ENCODE measurements at regions not wholly inside any gene's neighbourhood (a gene's known extent, or its start where the extent isn't known, plus 50 kb on each side); places are given as distances from the start of the nearest gene placed in this dataset.
"Not testable (repeated sequence)": the region's sequence is repeated elsewhere in the genome, so short reads cannot be mapped to it uniquely, and the experiment has no call there.

DNA sequence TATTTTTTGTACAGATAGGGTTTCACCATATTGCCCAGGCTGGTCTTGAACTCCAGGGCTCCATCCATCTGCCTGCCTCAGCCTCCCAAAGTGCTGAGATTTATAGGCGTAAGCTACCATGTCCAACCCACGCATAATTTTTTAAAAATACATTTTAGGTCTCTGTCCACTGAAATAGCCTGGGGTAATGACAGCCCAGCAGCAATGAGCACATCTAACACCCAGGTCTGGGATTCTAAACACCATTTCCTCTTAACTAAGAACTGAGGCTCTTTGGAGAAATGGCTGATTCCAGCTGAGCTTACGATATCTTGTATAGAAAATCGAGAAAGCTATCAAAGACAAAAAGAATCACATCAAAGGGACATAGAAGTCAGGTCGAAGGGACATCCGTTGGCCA is 245.3 kb downstream of the PARN start:
- no peak for DNase-seq

DNA sequence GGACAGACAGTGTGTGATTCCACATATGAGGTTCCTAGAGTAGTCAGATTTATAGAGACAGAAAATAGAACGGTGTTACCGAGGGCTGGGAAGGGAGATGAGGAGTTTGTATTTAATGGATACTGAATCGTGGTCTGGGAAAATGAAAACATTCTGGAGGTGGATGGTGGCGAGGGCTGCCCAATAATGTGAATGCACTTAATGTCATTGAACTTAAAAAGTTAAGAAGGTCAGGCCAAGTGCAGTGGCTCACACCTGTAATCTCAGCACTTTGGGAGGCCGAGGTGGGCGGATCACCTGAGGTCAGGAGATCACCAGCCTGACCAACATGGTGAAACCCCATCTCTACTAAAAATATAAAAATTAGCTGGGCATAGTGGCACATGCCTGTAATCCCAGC is 246.2 kb downstream of the PARN start:
- not testable (repeated sequence) for DNase-seq

DNA sequence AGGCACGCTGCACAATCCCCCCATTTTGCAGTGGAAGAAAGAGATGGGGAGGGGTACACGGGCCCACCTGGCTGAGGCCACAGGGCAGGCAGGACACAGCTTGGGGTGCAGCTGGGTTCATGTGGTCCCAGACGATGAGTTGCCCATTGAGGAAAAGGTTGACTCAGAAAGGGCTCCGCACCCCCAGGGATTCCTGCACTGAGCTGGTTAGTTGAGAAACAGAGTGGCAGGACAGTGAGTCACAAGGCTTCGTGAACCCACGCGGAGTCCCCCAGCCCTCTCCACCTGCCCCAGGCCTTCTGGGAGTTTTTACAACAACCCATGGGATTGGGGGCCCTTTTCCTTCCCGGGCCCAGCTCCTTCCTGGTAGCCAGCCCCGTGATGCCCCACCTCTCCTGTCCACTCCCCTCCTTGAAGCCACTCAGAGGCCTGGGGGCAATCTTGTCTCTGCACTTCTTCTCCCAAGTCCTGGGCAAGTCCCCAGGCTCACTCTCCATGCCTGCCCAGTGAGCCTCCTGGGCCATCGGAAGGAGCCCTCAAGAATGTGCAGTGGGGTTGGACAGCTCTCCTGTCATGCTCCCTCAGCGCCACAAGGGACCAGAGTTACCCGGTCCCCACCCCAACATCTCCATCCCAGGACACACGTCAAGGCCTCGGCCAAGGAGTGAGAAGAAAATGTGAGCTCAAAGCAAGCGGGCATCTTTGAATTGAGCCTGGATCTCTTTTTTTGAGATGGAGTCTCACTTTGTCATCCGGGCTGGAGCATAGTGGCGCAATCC is 251.2 kb downstream of the PARN start:
- DNase-seq, result no peak

DNA sequence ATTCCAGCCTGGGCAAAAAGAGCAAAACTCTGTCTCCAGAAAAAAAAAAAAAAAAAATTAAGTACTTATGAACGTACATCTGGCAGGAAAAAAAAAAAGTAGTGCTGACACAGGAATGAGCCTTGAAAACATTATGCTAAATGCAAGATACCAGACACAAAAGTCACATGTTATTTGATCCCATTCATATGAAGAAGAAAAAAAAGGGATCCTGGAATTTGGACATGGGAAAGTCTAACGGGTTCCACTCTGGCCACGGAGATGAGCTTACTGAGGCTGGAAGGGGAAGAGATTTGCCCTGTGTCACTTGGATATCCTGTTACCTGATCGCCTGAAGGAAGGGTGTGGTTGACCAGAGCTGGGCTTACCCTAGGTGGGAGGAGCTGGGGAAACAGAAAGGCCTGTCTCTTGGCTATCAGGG is 251.9 kb downstream of the PARN start:
- peak; percentile 21 for DNase-seq

DNA sequence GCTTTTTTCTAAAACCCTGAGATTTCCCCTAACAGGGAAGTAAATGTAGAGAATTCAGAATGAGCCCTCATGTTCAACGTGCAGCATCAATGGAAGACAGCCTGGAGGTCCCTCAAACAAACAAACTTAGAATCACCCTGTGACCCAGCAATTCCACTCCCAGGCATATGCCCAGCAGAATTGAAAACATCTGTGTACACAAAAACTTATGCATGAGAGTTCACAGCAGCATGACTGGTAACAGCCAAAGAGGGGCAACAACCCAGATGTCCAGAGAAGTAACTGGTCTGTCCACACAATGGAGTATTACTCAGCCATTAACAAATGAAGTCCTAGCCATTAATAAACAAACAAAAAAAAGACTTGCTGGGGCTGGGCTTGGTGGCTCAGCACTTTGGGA is 252.7 kb downstream of the PARN start:
- DNase-seq, result no peak

DNA sequence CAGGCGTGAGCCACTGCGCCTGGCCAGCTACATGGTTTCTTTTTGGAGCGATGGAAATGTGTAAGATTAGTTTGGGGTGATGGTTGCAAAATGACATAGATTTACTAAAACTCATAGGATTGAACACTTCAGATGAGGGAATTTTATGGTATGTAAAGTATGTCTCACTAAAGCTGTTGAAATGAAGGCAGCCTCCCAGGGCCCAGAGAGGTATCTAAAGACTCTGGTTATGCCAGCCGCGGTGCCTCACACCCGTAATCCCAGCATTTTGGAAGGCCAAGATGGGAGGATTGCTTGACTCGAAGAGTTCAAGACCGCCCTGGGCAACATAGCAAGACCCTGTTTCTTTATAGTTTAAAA is 254.9 kb downstream of the PARN start:
- no peak for DNase-seq

DNA sequence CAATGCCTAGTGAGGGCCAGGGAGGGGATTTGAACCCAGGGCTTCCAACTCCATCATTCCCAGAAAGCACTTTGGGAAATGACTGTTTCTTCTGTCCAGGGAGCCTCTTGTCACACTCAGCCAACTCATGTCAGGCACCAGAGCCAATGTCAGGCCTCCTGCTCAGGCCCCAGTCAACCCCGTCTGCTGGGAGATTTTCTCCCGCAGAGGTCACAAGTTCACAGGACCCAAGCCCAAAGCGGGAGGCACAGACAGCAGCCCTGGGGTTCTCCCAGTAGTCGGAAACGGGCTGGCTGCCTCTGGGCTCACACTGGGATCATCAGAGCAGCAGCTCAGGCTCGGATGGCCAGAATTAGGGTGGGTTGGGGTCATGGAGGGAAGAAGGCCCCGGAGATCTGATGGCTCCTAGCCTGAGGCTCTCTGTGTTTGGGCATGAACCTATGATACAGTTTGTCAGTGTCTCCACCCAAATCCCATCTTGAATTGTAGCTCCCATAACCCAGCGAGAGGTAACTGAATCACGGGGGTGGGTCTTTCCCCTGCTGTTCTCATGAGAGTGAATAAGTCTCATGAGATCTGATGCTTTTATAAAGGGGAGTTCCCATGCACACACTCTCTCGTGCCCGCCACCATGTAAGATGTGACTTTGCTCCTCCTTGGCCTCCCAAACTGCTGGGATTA is 255.5 kb downstream of the PARN start:
- no peak for DNase-seq

DNA sequence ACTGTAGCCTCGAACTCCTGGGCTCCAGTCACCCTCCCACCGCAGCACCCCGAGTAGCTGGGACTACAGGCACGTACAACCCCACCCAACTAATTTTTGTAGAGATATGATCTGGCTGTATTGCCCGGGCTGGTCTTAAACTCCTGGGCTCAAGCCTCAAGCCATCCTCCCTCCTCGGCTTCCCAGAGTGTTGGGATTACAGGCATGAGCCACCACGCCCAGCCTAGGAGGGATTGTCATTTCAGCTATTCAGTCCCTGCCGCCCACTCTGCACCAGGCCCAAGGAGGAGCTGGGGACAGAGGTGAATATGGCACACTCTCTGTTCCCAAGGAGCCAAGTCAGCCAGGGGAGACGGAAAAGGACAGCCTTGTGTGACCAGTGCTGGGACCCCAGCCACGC is 256.2 kb downstream of the PARN start:
- DNase-seq, result no peak

DNA sequence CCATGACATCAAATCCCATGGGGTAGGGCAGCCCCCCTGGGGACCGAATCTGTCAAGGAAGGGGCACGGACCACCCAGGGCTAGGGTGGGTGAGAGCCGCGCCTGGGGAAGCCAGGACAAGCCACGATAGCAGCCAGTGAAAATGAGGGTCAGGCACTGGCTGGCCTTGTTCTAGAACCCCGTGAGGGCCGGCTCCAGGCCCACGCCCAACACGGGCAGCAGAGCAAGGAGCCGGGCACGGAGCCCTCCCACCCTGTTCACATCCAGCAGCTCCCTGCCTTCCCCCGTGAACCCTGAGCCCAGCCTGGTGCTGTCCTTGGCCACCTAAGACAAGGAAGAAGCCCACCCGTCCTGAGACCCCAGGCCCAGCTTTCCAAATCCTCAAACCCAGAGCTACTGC is 256.7 kb downstream of the PARN start:
- DNase-seq, result no peak

DNA sequence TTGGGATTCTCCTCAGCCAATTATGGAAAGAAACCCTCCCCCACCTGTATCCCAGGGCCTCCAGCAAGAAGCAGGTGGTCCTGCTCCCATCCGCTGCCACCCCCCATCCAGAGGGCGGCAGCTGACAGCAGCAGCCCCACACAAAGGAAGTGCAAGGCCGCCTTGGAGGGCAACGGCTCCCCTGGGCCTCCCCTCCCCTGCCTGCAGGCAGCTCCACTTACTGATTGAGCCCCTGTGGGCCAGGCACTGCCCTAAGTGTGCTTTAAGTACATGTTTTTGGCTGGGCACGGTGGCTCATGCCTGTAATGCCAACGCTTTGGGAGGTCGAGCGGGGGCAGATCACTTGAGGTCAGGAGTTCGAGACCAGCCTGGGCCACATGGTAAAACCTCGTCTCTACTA is 257.6 kb downstream of the PARN start:
- DNase-seq, result peak; percentile 16

DNA sequence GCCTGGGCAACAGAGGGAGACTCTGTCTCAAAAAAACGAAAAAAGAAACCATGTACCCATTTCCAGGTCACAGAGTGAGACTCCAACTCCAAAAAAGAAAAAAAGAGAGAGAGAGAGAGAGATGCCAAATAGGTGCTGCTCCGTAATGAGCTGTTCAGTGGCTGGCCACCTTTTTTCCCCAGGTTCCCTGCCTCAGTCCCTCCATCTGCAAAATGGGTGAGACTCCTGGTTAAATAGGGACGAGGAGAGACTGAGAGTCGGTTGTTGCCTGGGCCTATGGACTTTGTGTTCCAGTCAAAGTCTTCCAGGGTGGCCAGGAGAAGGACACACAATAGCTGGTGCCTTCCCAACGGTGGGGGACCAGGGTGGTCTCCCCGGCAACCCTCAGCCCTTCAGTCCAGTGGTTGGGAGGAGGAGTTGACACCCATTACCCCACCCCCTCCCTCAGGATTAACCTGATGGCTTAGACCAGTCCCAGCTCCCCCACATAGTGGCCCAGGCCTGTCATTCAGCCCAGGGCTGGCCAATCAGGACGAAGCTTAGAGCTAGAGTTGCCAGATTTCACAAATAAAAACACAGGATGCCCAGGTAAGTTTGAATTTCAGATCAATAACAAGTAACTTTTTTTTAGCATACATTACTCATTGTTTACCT is 258.2 kb downstream of the PARN start:
- DNase-seq, result no peak

DNA sequence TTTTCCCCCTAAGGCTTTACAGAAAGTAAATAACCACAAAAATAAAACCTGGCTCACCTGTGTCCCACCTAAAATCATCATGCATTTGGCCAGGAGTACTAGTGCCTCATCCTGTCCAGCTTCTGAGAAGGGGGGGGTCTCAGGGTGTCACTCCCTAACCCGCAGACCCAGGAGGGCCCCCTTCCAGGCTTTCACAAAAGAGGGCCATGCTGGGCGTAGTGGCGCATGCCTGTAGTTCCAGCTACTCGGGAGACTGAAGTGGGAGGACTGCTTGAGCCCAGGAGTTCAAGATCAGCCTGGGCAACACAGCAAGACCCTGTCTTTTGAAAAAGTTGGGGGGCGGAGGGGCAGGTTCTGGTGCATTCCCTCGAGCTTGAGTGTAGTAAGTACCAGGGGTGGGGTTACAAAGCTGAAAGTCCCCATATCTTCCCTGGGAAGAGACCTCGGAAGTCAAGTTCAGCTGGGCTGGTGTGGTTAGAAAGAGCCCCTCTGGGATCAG is 259.3 kb downstream of the PARN start:
- no peak for DNase-seq

DNA sequence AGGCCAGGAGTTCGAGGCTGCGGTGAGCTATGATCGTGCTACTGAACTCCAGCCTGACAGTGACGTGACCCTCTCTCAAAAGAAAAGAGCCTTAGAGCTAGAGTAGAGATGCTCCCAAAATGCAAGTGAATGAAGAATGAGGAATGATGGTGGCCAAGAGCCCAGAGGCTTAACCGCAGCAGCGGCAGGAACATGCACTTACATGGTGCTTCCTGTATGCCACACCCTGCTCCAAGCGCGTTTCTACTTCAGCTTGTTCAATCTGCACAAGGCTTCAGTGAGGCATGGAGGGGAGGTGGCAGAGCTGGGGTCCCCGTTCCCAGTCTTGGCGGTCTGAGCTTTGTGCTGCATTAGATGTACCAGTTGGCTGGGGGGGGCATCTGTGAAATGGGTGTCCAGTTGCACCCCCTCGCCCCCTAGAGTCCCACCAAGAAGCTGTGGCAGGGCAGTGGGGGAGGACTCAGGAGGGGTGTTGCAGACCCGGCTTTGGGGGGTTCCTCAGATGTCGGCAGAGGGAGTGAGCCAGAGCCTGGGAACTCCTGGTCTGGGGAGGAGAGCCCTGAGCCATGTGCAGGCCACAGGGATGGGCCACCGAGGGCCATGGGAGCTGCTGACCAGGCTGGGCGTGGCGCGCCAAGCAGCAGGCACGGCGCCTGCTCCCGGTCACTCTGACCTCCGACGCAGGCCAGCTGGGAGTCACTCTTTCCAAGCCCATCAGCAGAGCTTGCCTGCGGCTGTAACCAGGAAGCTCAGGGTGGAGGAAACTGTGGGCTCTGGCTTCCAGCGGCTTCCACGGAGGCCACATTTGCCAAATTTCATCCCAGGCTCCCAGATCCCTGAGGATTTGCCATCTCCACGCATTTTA is 260.1 kb downstream of the PARN start:
- no peak for DNase-seq

DNA sequence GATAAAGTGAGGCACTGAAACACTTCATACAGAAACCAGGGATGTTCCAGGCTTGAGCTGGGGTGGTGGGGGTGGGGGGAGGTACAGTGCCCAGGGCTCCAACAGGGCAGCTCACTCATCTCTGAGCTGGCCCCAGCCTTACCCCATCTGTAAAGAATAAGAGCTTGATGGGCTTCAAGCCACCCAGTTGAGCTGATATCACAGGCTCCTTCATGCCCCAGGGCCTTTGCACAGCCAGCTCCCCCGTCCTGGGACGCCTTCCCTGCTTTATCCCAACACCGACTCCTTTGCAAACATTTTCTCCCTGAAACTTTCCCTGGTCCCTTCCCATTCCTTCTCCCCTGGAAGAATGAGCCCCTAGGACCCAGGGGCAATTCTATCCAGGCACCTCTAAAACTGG is 261.7 kb downstream of the PARN start:
- DNase-seq, result no peak

DNA sequence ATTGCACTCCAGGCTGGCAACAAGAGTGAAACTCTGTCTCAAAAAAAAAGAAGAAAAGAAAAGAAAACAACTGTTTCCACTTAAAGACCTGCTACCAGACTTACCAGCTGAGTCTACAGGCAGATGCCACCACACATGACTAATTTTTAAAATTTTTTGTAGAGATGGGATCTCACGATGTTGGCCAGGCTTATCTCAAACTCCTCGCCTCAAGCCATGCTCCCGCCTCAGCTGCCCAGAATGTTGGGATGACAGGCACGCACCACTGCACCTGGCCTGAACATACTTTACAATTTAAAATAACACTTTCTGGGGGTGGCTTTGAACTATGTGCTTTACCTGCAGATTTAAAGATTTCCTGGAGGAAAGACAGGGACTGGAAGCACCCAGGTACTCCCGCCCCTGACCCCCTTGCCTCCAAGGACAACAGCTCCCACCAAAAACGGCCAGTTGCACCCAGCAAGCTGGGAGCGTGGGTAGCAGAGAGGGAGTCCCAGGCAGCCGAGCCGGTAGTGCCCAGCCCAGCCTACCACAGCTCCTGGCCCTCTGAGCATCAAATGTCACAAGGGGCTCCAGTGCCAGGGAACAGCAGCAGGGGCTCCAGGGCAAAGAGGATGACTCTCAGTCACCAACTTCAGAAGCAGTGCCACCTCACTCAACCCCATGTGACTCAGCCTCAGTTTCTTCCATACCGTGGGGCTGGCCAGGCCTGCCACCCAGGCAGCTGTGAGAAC is 262.9 kb downstream of the PARN start:
- DNase-seq, result no peak

DNA sequence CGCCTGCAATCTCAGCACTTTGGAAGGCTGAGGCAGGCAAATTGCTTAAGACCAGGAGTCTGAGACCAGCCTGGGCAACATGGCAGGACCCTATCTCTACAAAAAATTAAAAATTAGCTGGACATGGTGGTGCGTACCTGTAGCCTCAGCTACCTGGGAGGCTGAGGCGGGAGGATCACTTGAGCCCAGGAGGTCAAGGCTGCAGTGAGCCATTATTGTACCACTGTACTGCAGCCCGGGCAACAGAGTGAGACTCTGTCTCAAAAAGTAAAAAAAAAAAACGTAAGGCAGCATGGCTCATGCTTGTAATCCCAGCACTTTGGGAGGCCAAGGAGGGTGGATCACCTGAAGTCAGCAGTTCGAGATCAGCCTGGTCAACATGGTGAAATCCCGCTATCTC is 263.6 kb downstream of the PARN start:
- DNase-seq, result no peak

DNA sequence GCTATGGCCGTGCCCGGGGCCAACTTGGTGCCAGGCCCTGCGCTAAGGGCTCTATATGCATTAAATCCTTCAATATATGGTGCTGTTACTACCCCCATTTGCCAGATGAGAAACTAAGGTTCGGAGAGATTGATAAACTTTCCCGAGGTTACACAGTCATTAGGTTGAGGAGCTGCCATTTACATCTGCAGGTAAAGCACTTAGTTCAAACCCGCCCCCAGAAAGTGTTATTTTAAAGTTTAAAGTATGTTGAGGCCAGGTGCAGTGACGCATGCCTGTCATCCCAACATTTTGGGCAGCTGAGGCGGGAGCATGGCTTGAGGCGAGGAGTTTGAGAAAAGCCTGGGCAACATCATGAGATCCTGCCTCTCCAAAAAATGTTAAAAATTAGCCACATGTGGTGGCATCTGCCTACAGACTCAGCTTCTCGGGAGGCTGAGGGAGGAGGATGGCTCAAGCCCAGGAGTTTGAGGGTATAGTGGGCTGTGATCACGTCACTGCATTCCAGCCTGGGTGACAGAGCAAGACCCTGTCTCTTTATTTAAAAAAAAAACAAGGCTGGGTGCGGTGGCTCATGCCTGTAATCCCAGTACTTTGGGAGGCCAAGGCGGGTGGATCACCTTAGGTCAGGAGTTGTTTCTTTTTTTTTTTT is 264.7 kb downstream of the PARN start:
- no peak for DNase-seq

DNA sequence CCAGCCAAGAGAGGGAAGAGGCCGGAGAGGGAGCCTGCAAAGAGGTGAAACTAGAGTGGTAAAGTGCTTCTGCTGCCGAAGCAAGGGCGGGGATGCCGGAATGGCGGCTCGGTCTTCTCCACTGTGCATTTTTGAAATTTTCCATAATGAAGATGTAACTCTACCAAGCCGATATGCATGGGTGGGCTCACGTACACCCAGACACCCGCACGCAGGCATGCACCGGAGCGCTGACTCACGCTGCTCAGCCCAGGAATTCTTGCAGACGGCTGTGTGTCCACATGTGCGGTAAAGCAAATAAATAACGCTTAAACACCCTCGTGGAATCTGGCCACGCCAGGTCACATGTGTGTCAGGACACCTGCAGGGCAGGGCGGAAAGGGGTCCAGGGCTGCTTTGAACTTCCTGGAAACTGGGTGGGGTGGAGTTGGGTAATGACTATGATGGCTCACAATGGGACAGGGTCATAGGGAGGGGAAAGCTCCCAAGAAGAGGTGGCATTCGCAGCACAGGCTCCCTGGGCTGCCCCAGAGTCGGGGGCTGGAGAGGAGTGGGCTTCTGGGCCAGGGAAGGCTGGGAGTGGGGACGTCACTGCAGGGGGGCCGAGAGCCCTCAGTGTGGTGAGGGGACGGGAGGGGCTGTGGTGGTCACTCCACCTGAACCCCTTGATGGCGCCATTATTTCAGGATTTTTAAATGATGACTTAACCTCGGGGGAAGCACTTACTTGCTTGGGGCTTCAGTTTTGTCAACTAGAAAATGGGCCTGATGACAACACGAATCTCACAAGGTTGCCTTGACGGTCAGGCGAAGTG is 265.5 kb downstream of the PARN start:
- peak; percentile 86 for DNase-seq

DNA sequence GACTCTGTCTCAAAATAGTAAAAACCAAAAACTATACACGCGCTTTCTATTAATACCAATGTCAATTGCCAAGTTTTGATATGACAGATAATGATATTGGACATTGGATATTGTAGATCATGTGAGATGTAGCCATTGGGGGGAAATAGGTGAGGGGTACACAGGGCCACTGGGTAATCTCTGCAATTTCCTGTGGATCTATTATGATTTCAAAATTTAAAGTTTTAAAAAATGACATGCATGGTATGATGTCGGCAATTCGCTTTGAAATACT is 266.0 kb downstream of the PARN start:
- no peak for DNase-seq

DNA sequence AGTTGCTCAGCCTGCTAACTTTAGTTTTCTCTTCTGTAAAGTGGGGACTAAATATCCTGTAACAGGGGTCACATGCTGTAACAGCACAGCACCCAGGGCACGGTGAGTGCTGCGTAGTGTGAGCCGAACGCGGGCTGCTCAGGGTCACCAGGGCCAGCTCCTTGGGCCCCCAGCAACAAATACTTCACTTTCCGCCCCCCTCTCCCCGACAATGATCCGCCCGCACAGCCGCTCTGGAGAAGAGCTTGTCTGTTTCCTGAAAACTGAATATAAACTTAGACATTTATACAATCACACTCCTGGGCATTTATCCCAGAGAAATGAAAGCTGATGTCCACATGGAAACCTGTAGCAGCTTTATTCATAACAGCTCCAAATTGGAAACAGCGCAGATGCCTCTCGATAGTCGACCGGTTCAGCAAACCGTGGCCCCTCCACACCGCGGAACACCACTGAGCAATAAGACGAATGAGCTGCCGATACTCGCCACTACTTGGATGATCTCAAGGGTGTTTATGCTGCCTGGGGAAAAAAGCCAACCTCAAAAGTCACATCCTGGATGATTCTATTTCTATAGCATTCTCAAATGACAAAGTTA is 267.2 kb downstream of the PARN start:
- DNase-seq, result peak; percentile 43

All from eye (tissue), 1 donor.